Astrocyte (in vitro differentiated cells and primary cell): ENCODE measurements at regions not wholly inside any gene's neighbourhood (a gene's known extent, or its start where the extent isn't known, plus 50 kb on each side); places are given as distances from the start of the nearest gene placed in this dataset.

Source experiments
- DNase-seq: peaks from one replicate; pipeline ENCODE4 v3.0.0-alpha.2; 2010; ENCODE audit warnings: low read depth
- FAIRE-seq: peaks from 2 replicates; lab custom pipeline; 2011; peaks lifted over from hg19 to GRCh38; lab: Jason Lieb, UNC
- H2AFZ ChIP-seq: 2 replicates; pipeline ENCODE4 v1.6.0; 2012; ENCODE audit warnings: low read depth, low read length, inconsistent platforms
- H3K27ac ChIP-seq: 2 replicates; pipeline ENCODE4 v1.5.1; 2011; ENCODE audit warnings: low read depth, low read length, inconsistent platforms
- H3K27me3 ChIP-seq: 2 replicates; pipeline ENCODE4 v1.6.0; 2011; ENCODE audit warnings: low read length, inconsistent platforms; ENCODE audit not compliant: insufficient read depth
- H3K36me3 ChIP-seq: 2 replicates; pipeline ENCODE4 v1.5.1; 2011; ENCODE audit warnings: low read length, inconsistent platforms; ENCODE audit not compliant: insufficient read depth
- H3K4me1 ChIP-seq: 2 replicates; pipeline ENCODE4 v1.5.1; 2011; ENCODE audit warnings: low read length, inconsistent platforms; ENCODE audit not compliant: insufficient read depth
- H3K4me2 ChIP-seq: 2 replicates; pipeline ENCODE4 v1.6.0; 2012; ENCODE audit warnings: low read length, inconsistent platforms
- H3K4me3 ChIP-seq: 2 replicates; pipeline ENCODE4 v1.5.1; 2011; ENCODE audit warnings: low read depth, mild to moderate bottlenecking, low read length, inconsistent platforms; ENCODE audit not compliant: insufficient read depth
- H3K79me2 ChIP-seq: 2 replicates; pipeline ENCODE4 v1.6.0; 2012; ENCODE audit warnings: mild to moderate bottlenecking, low read length, inconsistent platforms; ENCODE audit not compliant: insufficient read depth
- H3K9ac ChIP-seq: 2 replicates; pipeline ENCODE4 v1.6.0; 2012; ENCODE audit warnings: mild to moderate bottlenecking, low read length, inconsistent platforms
- H3K9me3 ChIP-seq: 2 replicates; pipeline ENCODE4 v1.5.1; 2012; ENCODE audit warnings: low read depth, mild to moderate bottlenecking, low read length, inconsistent platforms; ENCODE audit not compliant: insufficient read depth
- H4K20me1 ChIP-seq: 2 replicates; pipeline ENCODE4 v1.6.0; 2012; ENCODE audit warnings: low read length, inconsistent platforms; ENCODE audit not compliant: insufficient read depth
- H3K27ac Mint-ChIP-seq: one replicate; pipeline ENCODE4 v1.8.0; 2021; ENCODE audit warnings: mild to moderate bottlenecking, mixed read lengths; ENCODE audit not compliant: unreplicated experiment
- H3K27me3 Mint-ChIP-seq: one replicate; pipeline ENCODE4 v1.8.0; 2021; ENCODE audit warnings: low read depth, mixed read lengths; ENCODE audit not compliant: unreplicated experiment
- H3K36me3 Mint-ChIP-seq: one replicate; pipeline ENCODE4 v1.8.0; 2021; ENCODE audit warnings: low read depth, mixed read lengths; ENCODE audit not compliant: unreplicated experiment
- H3K4me1 Mint-ChIP-seq: one replicate; pipeline ENCODE4 v1.8.0; 2021; ENCODE audit warnings: low read depth, mixed read lengths; ENCODE audit not compliant: unreplicated experiment
- H3K4me3 Mint-ChIP-seq: one replicate; pipeline ENCODE4 v1.8.0; 2021; ENCODE audit warnings: mild to moderate bottlenecking, moderate library complexity, mixed read lengths; ENCODE audit not compliant: unreplicated experiment
- H3K9me3 Mint-ChIP-seq: one replicate; pipeline ENCODE4 v1.8.0; 2021; ENCODE audit warnings: mild to moderate bottlenecking, mixed read lengths; ENCODE audit not compliant: unreplicated experiment
- CTCF ChIP-seq: IDR thresholded peaks from 2 replicates; pipeline ENCODE4 v1.5.1; 2011; ENCODE audit warnings: low read depth, mild to moderate bottlenecking, inconsistent platforms, low read length, moderate library complexity; ENCODE audit not compliant: insufficient read depth
- EZH2 ChIP-seq: IDR thresholded peaks from 2 replicates; pipeline ENCODE4 v1.6.1; 2012; ENCODE audit warnings: mild to moderate bottlenecking, low read length, inconsistent platforms; ENCODE audit not compliant: insufficient read depth

- no peak overlapping the region for H3K27ac ChIP-seq
- no peaks in the 10 kb centered on the region for H3K9me3 ChIP-seq
- peaks cover 3% of the 10 kb centered on the region for H3K27me3 Mint-ChIP-seq
- H3K4me3 ChIP-seq = no peak overlapping the region
- TF ChIP-seq EZH2 = no peak
- no peak for TF ChIP-seq CTCF
- H3K27ac Mint-ChIP-seq = no peak overlapping the region
- no peaks in the 10 kb centered on the region for H3K79me2 ChIP-seq
- FAIRE-seq = no peak
- no peak overlapping the region for H3K4me2 ChIP-seq
- H2AFZ ChIP-seq = no peak overlapping the region
- DNase-seq = no peak
- H3K9me3 Mint-ChIP-seq = peaks cover 11% of the 10 kb centered on the region
- no peaks in the 10 kb centered on the region for H3K27me3 ChIP-seq
- no peaks in the 10 kb centered on the region for H3K36me3 Mint-ChIP-seq
- no peaks in the 10 kb centered on the region for H3K4me1 ChIP-seq
- no peaks in the 10 kb centered on the region for H3K4me1 Mint-ChIP-seq
- no peaks in the 10 kb centered on the region for H3K36me3 ChIP-seq
- no peak overlapping the region for H3K9ac ChIP-seq
- H4K20me1 ChIP-seq = no peaks in the 10 kb centered on the region
- H3K4me3 Mint-ChIP-seq = no peak overlapping the region
Observed at GRCh38 chr14:36408388-36408787, 88.0 kb upstream of the MBIP start.

- no peak overlapping the region for H3K27ac Mint-ChIP-seq
- H3K4me1 Mint-ChIP-seq = no peaks in the 10 kb centered on the region
- no peak overlapping the region for H2AFZ ChIP-seq
- H3K4me2 ChIP-seq = no peak overlapping the region
- no peaks in the 10 kb centered on the region for H3K9me3 ChIP-seq
- H3K4me1 ChIP-seq = no peaks in the 10 kb centered on the region
- H3K36me3 Mint-ChIP-seq = no peaks in the 10 kb centered on the region
- no peak overlapping the region for H3K4me3 ChIP-seq
- H3K79me2 ChIP-seq = no peaks in the 10 kb centered on the region
- H3K27me3 ChIP-seq = no peaks in the 10 kb centered on the region
- H3K9ac ChIP-seq = no peak overlapping the region
- H3K36me3 ChIP-seq = no peaks in the 10 kb centered on the region
- H3K4me3 Mint-ChIP-seq = no peak overlapping the region
- peaks cover 4% of the 10 kb centered on the region for H3K27me3 Mint-ChIP-seq
- H4K20me1 ChIP-seq = no peaks in the 10 kb centered on the region
- TF ChIP-seq CTCF = no peak
- no peak for TF ChIP-seq EZH2
- no peak for FAIRE-seq
- H3K27ac ChIP-seq = no peak overlapping the region
- DNase-seq = no peak
- no peaks in the 10 kb centered on the region for H3K9me3 Mint-ChIP-seq
Observed at GRCh38 chr14:36405589-36406274, 85.3 kb upstream of the MBIP start.

GRCh38 chr14:36402867-36403266 lies 82.4 kb upstream of the MBIP start:
- Mint-ChIP-seq H3K4me1 (no peaks in the 10 kb centered on the region), H3K27ac (no peak overlapping the region), H3K4me3 (no peak overlapping the region), H3K9me3 (no peaks in the 10 kb centered on the region), H3K27me3 (peaks cover 8% of the 10 kb centered on the region), H3K36me3 (no peaks in the 10 kb centered on the region)
- H3K27ac ChIP-seq = no peak overlapping the region
- H2AFZ ChIP-seq = no peak overlapping the region
- FAIRE-seq (no peak), DNase-seq (no peak)
- no peaks in the 10 kb centered on the region for H4K20me1 ChIP-seq
- H3K9me3 ChIP-seq = no peaks in the 10 kb centered on the region
- H3K4me3 ChIP-seq = no peak overlapping the region
- no peak overlapping the region for H3K4me2 ChIP-seq
- TF ChIP-seq CTCF (no peak), EZH2 (no peak)
- no peak overlapping the region for H3K9ac ChIP-seq
- H3K79me2 ChIP-seq = no peaks in the 10 kb centered on the region
- H3K36me3 ChIP-seq = no peaks in the 10 kb centered on the region
- H3K27me3 ChIP-seq = no peaks in the 10 kb centered on the region
- H3K4me1 ChIP-seq = no peaks in the 10 kb centered on the region
